ENCODE measurements at regions not wholly inside any gene's neighbourhood (a gene's known extent, or its start where the extent isn't known, plus 50 kb on each side); places are given as distances from the start of the nearest gene placed in this dataset.

DNA sequence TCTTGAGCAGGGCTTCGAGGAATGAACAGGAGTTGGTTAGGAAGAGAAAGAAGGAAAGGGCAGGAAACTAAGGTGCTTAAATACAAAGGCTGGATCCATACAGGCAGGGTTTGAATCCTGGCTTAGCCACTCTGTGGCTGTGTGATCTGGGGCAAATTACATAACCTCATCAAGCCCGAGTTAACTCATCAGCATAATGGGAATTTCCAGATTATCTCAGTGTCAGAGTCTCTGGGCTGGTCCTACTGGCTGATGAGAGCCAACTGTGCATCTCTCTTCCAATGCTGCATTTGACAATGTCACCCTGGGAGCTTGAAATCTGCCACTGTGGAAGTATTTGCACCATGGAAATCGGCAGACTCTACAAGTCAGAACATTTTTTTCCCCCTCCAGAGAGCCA lies 83.8 kb upstream of the SLC6A6 start:
- DNase-seq = no peak

DNA sequence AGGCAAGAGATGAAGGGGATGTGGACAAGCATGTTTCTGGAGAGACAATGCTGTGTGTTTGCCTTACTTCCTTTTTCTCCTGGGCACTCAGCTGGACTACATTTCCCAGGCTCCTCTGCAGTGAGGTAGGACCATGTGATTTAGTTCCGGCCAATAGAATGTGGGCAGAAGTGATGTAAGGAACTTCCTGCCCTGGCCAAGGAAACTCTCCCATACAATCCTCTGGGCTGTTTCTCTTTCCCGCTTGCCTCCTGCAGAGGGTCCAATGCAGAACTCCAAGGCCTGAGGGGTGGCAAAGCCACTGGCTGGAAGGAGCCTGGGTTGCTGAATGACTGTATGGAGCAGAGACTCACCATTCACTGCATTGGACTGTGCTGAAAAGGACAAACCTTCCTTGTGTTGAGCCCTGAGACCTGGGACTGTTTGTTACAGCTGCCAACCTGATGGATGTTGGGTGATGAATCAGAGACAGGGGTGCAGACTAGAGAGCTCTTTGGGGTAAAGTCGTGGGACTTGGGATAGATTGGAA lies 82.7 kb upstream of the SLC6A6 start:
- no peak for DNase-seq

DNA sequence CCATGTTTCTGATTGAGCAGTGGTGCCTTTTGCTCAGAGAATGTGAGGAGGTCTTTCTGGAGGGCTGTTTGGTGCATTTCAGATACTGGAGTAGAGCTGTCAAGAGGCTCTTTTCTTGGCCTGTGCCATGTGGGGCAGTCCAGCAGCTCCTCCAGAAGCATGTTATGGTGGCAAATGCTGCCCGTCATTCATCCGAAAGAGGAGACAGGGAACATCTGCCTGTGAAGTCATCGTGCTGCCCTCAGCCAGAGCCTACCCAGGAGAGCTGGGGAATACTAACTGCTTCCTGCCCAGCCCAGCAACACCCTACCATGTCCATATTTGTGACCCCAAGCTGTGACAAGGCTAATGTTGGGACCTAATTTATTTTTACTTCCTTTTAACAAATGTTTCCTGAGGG lies 82.2 kb upstream of the SLC6A6 start:
- DNase-seq = no peak

DNA sequence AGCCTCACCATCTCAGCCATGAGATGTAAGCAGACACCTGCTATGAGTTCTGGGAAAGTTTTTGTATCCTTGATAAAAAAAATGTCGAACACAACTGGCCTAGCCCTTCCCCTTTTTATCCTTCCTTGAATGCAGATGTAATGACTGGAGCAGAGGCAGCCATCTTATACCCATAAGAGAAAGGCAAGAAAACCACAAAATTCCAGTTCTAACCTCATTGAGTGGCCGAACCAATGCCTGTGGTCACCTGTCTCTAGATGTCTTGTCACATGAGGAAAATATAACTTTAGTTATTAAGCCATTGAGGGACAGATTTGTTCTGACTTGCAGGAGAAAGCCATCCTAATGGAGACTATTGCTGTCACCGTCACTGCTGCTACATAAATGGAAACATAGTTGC lies 80.4 kb upstream of the SLC6A6 start:
- DNase-seq = no peak

DNA sequence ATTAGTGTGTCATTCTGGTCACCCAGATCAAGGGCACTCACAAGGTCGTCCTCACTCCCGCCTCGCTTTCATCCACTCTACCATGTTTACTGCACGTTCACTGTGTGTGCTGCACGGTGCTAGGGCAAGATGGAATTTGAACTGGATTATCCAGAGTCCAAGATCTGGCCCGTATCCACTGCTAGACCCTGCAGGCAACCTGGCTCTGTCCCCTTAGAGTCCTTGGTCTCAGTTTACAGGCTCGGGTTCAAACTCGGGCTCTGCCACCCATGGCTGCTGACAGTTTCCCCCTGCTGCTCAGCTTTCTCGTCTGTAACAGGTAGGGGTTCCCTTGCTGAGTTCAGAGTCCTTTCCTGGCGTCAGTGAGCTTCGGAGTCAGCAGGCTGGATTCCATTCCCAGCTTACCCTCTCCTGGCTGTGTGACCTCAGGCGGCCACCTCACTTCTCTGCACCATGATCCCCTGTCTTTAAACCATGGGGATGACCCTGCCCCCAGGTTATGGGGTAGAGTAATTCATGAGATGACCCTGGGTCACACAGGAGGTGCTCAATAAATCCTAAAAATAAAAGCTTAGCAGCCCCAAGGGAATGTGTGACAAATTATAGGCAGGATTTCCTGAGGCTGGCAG lies 79.6 kb upstream of the SLC6A6 start:
- DNase-seq = no peak

DNA sequence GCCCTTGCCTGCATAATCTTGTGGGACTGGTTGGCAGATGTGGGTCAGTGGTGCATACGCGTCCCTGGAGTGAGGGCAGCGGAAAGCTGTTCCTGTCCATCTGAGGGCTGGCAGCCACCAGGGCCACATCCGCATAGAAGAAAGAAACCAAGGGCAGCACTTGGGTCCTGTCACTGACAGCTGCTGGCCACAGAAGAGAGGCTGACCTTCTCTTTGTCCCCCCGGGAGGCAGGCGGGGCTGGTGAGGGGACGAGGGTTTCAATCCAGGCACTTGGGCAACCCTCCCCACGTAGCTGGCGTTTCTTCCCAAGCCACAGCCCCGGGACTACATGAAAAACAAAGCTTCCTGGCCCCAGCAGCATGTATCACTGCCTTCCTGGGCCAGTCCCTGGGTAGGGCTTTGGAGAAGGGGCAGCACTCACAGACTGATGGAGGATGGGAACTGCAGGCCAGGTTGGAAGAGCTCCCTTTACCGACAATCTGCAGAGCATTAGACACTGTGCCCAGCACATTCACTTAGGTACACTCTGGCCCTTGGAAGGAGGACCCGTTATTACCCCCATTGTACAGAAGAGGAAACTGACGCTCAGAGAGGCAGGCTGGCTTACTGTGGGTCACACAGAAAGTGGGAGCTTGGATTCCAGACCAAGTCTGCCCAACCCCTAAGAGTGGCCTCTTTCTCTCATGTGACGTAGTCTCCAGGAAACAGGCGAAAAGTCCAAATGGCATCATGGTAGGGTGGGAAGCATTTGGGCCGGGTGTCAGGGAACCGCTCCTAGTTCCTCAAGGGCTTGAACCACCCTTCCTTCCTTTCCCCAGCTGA lies 78.8 kb upstream of the SLC6A6 start:
- no peak for DNase-seq

DNA sequence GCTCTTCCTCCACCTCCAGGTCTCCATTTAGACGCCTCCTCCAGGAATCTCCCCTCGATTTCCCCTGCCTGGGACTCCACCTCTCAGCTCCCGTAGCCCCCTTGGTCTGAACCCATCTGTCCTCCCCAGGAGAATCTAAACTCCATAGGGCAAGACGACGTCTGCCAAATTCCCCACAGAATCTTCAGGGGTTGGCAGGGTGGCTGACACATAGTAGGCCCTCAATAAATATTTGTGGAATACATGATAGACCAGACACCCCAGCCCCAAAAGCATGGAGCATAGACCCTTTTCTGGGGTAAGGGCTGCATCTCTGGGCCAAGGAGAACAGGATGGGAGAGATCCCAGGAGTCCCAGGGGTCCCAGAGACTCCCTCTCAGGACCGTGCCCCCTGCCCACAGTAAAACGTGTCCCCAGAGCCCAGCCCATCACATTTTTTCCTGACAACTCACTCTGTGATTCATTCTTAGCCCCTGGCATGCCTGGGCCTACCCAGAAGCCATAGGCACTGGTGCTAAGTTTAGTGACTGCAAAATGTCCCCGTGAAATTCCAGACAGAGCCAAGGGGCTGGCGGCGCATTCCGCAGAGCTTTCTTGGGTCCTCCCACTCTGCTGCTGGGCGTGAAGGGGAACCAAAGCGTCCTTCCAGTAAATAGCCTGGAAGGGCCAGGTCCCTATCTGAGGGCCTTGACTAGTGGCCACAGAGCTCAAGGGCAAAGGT lies 78.0 kb upstream of the SLC6A6 start:
- DNase-seq = no peak

DNA sequence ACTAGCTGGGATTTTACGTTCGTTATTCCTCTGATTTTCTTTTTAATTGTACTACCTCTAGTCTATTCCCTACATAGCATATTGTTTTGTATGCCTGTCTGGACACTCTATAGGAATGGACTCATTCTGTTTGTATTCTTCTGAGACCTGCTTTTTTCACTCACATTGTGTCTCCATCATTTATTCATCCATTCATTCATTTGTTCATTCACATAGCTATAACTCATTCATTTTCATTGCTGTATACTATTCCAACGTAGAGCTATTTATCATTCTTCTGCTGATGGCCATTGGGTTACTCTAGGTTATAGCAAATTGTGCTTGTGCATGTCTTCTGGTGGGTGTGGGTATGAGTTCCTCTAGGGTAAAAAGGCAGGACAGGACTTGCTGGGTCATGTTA lies 74.0 kb upstream of the SLC6A6 start:
- no peak for DNase-seq

DNA sequence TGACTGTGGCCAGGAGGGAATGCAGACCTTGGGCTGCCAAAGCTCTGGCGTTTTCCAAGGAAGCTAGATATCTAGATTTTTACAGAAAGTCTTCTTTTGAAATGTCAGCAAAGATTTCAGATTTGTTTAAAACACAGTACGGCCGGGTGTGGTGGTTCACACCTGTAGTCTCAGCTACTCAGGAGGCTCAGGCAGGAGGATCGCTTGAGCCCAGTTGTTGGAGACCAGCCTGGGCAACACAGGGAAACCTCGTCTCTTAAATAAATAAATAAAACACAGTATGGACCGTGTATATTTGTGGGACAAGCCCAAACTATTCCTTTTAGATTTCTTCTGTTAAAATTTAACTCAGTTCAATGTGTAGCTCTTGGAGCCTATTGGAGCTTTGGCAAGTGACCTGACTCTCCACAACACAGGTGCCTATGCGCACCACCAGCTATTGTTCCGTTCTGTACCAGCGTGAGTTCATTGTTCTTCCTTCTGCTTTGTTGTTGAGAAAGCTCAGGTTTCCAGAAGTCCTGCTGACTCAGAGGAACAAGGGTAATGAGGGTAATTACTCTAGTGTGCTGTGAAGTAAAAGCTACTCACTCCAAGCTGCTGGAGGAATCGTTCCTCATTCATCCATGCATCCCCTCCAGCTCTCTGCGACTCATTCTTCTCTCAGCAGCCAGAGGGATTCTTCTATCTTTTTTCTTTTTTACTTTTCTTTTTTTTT lies 73.1 kb upstream of the SLC6A6 start:
- no peak for DNase-seq

DNA sequence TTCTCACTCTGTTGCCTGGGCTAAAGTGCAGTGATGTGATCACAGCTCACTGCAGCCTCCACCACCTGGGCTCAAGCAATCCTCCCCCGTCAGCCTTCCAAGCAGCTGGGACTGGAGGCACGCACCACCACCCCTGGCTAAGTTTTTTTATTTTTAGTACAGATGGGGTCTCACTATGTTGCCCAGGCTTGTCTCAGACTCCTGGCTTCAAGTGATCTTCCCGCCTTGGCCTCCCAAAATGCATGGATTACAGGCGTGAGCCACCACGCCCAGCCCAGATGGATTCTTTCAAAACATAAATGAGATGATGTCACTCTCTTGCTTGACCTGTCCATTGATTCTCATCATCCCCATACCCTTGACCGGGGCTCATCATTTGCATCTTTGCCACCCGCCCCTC lies 72.6 kb upstream of the SLC6A6 start:
- no peak for DNase-seq

DNA sequence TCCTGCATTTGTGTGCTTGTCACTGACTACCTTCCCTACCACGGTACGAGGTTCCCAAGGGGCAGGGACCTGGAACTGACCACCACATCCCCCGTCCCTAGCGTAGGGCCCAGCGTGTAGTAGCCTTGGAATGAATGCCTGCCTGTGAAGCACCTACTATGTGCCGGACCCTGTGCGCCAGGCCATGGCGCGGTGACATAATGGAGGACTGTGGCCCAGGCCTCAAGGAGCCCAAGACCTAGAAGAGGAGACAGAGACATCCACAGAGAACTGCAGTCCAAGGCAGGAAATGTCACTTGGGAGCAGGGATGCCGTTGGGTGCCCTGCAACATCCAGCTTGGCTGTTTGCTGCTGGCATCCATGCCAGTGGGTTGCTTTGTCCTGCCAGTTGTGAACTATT lies 71.9 kb upstream of the SLC6A6 start:
- DNase-seq = no peak

DNA sequence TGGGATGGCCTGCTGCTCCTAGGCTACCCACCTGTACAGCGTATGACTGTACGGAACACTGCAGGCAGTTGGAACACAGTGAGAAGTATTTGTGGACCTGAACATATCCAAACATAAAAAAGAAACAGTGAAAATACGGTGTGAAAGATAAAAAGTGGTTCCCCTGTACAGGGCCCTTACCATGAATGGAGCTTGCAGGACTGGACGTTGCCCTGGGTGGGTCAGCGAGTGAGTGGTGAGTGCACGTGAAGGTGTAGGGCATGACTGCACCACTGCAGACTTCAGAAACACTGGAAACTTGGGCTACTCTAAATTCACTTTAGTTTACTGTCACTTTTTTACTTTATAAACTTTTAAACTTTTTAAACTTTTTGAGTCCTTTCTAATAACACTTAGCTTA lies 71.2 kb upstream of the SLC6A6 start:
- no peak for DNase-seq

DNA sequence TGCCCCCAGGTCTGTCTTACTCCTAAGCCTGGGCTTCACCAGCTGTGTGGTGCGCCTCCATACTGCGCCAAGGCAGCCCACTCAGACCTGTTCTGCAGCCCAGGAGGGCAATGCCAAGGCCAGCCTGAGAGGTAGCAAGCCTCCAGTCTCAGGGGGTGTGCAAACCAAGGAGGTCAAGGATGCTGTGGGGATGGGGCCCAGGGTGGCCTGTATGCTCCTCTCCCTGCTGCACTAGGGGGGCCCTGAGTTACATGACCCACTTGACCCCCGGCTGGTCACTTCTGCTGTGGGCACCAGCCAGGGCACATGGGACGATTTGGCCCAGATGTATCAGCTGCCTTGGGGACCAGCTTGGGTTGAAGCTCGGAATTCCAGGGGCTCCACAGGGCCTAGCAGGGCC lies 70.0 kb upstream of the SLC6A6 start:
- no peak for DNase-seq

DNA sequence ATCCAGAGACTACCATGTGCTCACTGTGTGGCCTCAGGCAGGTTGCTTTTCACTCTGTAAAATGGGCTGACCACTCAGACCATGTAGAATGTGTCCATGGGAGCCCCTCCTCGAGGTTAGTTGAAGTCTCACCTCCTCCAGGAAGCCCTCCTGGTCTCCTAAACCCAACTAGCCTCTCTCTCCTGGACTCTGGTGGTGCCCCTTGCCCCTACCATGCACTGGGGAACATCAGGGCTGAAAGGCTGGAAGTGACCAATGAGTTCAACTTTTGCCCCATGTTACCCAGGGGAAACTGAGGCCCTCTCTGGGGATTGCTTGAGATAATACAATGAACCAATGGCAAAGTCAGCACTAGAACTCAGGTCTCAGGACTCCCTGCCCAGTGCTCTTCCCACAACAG lies 69.2 kb upstream of the SLC6A6 start:
- no peak for DNase-seq

DNA sequence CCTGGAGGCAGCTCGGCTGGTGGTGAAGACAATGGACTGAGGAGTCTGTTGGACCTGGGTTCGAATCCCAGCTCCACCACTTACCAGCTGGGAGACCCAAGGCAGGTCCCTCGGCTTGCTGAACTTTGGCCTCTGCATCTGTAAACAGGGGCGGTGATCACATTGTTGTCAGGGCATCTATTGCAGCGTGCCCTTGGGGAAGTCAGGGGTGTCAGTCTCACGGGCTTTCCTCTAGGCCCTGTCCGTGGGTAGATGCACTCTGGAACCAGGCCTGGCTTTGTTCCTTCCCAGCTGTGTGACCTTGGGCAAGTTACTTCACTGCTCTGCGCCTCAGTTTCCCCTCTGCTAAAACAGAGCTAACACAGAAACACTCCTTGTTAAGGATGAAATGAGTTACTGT lies 68.8 kb upstream of the SLC6A6 start:
- no peak for DNase-seq

DNA sequence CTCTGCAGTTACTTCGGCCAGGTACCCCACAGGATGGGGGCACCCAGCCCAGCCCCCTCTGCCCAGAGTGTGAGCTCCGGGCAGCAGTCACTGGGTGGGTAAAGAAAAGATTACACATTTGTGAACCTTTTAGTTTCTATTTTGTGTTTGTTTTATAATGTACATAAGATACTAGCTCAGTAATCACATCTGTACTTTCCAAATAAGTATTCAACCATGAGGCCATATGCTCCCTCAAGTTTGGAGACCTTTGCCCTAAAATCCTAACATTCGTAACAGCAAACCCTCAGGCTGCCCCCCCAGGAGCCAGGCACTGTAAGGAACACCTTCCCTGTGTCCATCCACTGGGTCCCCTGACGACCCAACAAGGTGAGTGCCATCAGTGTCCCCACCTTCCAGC lies 68.3 kb upstream of the SLC6A6 start:
- DNase-seq = no peak

DNA sequence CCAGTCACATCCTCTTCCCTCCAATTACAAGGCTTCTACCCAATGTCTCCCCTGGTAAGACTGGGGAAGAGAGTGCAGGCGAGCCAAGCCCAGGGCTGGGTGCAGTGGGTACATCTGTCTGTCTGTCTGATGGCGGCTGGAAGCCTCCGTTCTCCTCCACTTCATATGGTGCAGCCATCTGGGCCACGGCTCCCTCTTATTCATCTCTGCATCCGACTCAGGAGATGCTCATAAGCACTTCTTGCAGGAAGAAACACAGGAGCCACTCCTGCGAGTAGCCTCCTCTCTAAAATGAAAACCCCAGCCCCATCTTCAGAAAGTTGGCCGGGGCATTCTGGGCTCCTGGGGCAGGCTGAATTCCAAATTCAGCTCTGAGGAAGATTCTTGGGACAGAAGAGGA lies 67.5 kb upstream of the SLC6A6 start:
- no peak for DNase-seq

DNA sequence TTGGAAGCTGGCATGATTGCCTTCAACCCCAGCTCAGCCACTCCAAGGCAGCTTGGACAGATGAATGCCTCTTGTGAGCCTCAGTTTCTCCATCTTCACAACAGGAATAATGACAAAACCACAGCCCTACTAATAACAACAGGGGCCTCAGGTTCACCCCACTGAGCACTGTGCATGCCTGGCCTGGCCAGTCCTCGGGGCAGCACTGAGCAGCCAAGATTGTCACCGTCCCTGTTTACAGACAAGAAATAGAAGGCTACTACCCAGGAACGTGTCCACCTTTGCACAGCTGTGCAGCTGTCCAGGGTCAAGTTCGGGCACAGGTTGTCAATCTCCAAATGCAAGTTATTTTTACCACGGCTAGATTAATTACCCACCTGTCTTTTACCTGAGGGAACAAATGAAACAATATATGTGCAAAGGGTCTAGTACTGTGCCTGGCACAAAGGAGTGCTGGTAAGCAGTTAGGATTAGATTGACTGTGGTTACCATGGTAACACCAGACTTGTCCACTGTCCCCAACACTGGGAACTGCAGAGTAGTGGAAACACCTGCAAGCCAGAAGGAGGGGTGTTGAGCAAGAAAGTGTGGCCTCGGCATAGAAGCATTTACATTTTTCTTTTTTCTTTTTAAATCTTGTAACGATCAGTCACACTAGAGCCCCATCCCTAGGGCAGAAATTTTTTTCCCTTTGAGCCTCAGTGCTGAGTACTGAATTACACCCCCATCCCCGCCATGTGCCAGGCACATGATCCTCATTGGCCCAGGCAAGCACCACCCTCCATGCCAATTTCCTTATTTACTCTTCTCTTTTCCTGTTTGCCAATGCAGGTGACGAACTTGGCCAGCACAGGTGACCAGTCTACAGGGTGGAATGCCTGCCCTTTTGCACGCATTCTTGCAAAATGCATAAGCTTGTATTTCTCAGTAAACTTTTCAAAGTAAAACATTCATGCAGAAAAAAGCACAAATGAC lies 66.3 kb upstream of the SLC6A6 start:
- no peak for DNase-seq

DNA sequence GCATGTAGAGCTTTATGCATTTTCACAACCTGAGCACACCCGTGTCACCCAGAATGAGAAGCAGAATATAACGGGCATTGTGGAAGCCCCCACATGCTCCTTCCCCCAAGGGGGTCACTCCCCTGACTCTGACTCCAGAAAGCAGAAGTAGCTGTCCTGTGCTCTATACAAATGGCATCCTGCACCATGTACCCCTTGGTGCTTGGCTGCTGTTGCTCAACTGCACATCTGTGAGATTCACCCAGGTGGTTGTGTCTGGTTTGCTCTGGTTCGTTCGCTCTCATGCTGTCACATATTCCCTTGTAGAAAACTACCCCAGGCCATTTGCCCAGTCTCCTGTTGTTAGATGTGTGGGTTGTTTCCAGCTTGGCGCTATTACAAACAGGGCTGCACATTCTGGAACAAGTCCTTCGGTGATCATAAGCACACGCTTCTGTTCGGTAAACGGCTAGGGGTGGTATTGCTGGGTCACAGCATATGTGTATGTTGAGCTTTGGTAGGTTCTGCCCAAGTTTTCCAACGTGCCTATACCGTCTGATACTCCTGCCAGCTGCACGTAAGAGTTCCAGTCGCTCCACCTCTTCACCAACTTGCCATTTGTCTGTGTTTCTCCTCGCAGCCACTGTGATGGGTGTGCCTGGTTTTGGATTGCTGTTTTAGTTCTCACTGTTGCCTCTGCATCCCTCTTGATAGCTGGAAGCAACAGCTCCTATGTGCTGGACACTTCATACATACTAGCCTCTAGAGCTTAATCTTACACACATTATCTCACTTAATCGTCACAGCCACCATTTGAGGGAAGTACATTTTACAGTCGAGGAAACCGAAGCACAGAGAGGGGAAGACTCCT lies 65.4 kb upstream of the SLC6A6 start:
- DNase-seq = no peak

DNA sequence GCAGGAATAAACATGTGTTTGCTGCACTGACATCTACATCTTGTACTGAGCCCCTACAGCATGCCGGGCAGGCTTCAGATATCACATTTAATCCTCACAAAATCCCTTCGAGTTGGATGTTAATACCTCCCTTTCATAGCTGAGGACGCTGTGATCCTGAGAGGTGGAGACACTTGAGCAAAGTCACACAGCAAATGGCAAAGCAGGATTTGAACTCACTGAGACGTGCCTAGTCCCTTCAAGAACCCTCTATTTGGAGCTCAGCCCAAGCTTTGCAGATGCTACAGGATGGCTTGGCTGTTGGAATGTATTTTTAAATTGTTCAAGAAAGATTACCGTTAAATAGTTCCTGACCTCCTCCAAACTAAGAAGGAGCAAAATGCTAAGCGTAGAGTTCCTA lies 64.6 kb upstream of the SLC6A6 start:
- no peak for DNase-seq

DNA sequence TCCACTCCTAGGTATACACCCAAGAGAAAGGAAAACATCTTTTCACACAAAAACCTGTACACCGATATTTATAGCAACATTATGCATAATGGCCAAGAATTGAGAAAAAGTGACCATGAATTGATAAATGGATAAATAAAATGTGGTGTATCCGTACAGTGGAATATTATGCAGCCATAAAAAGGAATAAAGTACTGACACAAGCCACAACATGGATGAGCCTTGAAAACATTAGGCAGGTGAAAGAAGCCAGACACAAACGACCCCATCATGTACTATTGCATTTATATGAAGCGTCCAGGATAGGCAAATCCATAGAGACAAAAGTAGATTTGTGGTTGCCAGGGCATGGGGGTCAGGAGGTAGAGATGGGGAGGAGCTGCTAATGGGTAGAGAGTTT lies 64.2 kb upstream of the SLC6A6 start:
- no peak for DNase-seq
